Upper lobe of left lung (tissue), 6 donors: ENCODE measurements at regions not wholly inside any gene's neighbourhood (a gene's known extent, or its start where the extent isn't known, plus 50 kb on each side); places are given as distances from the start of the nearest gene placed in this dataset.

Source experiments
- ATAC-seq, 2 donors: fragments of 200-7000 bp; cut with Tn5 transposase; one replicate each; pipeline ENCODE4 v1.9.1; 2022; ENCODE audit warnings: mild to moderate bottlenecking in 2 of 2, moderate library complexity in 2 of 2; ENCODE audit not compliant: low FRiP score in 2 of 2
- DNase-seq, 2 donors: peaks; one replicate each; pipeline ENCODE4 v3.0.0-alpha.2; 2019 to 2020
- H3K27ac ChIP-seq, 4 donors: fragments of 200-600 bp; sonication (generic); one replicate each; pipeline ENCODE4 v1.5.1; 2016 to 2019
- H3K27me3 ChIP-seq, 4 donors: fragments of 200-600 bp; sonication (generic); one replicate each; pipeline ENCODE4 v1.5.1; 2017 to 2019
- H3K36me3 ChIP-seq, 4 donors: fragments of 200-600 bp; sonication (generic); one replicate each; pipeline ENCODE4 v1.5.1; 2016 to 2019
- H3K4me1 ChIP-seq, 4 donors: fragments of 200-600 bp; sonication (generic); one replicate each; pipeline ENCODE4 v1.5.1; 2018 to 2019
- H3K4me3 ChIP-seq, 4 donors: fragments of 200-600 bp; sonication (generic); one replicate each; pipeline ENCODE4 v1.5.1; 2017 to 2019; ENCODE audit warnings: mild to moderate bottlenecking in 2 of 4, moderate library complexity in 1 of 4
- H3K9me3 ChIP-seq, 4 donors: fragments of 200-600 bp; sonication (generic); one replicate each; pipeline ENCODE4 v1.5.1; 2018 to 2019
- CTCF ChIP-seq, 6 experiments: fragments of 450-650 bp in 4 of 6; fragments of 200-600 bp in 2 of 6; sonication (generic) in 2 of 6; IDR thresholded peaks; one replicate each; pipeline ENCODE4 v1.5.1; 2016 to 2019; ENCODE audit warnings: antibody characterized with exemption in 6 of 6
- EP300 ChIP-seq, 4 donors: sonication (generic); formaldehyde crosslinking; IDR thresholded peaks; one replicate each; pipeline ENCODE4 v1.5.1; 2017; ENCODE audit warnings: antibody characterized with exemption in 4 of 4, control low read depth in 2 of 4
- POLR2A ChIP-seq, 4 donors: fragments of 450-650 bp; IDR thresholded peaks; one replicate each; pipeline ENCODE4 v1.5.1; 2016 to 2017; ENCODE audit warnings: antibody characterized with exemption in 4 of 4, mild to moderate bottlenecking in 2 of 4
- POLR2AphosphoS5 ChIP-seq, 2 donors: sonication (generic); formaldehyde crosslinking; IDR thresholded peaks; one replicate each; pipeline ENCODE4 v1.5.1; 2017; ENCODE audit warnings: antibody characterized with exemption in 2 of 2
- whole genome bisulfite sequencing, 2 donors: methylation state at CpG; one replicate each; pipeline ENCODE4 v1.1.5; 2017 to 2018; 5-methylcytosine and 5-hydroxymethylcytosine counted together
- donor health status: DM: no; HTN: no; CAD: no; lungs with moderate emphysema.
- donor health status: DM: no; HTN: yes; CAD: no; lungs with severe emphysema.

GRCh38 chr13:78770601-78771000, 111.6 kb upstream of the OBI1 start:
- TF ChIP-seq POLR2AphosphoS5 (IDR thresholded peaks at IDR 0.05) (no peak), EP300 (IDR thresholded peaks at IDR 0.05) (no peak), POLR2A (IDR thresholded peaks at IDR 0.05) (no peak), CTCF (IDR thresholded peaks at IDR 0.05) (no peak)
- 95 to 100% methylated on average over 1 of the region's 1 CpG for WGBS, 2 donors
- Histone ChIP-seq H3K4me3 (no peak overlapping the region), H3K9me3 (no peaks in the 10 kb centered on the region), H3K4me1 (no peaks in the 10 kb centered on the region), H3K27ac (no peak overlapping the region), H3K27me3 (no peaks in the 10 kb centered on the region), H3K36me3 (no peaks in the 10 kb centered on the region)
- DNase-seq: no peak
- no peak for ATAC-seq

GRCh38 chr13:78768950-78769349, 110.0 kb upstream of the OBI1 start:
- Histone ChIP-seq H3K27me3 (no peaks in the 10 kb centered on the region), H3K4me3 (no peak overlapping the region), H3K27ac (no peak overlapping the region), H3K36me3 (no peaks in the 10 kb centered on the region), H3K4me1 (no peaks in the 10 kb centered on the region), H3K9me3 (no peaks in the 10 kb centered on the region)
- ATAC-seq: no peak
- 82 to 93% methylated on average over 1 of the region's 1 CpG for WGBS, 2 donors
- no peak for TF ChIP-seq POLR2AphosphoS5 (IDR thresholded peaks at IDR 0.05)
- TF ChIP-seq EP300 (IDR thresholded peaks at IDR 0.05): no peak
- no peak for TF ChIP-seq CTCF (IDR thresholded peaks at IDR 0.05)
- no peak for TF ChIP-seq POLR2A (IDR thresholded peaks at IDR 0.05)
- DNase-seq: no peak

- no peak for DNase-seq
- Histone ChIP-seq H3K9me3 (no peaks in the 10 kb centered on the region), H3K27me3 (no peaks in the 10 kb centered on the region), H3K27ac (no peak overlapping the region), H3K4me3 (no peak overlapping the region), H3K36me3 (no peaks in the 10 kb centered on the region), H3K4me1 (no peaks in the 10 kb centered on the region)
- no peak for ATAC-seq
- WGBS, 2 donors: 80 to 83% methylated on average over 9 of the region's 9 CpGs
- no peak for TF ChIP-seq POLR2A (IDR thresholded peaks at IDR 0.05)
- TF ChIP-seq EP300 (IDR thresholded peaks at IDR 0.05): no peak
- TF ChIP-seq POLR2AphosphoS5 (IDR thresholded peaks at IDR 0.05): no peak
- TF ChIP-seq CTCF (IDR thresholded peaks at IDR 0.05): no peak
These were observed 105.7 kb upstream of the OBI1 start for GRCh38 chr13:78764665-78765064.

GRCh38 chr13:78762825-78763224, 103.9 kb upstream of the OBI1 start:
- WGBS, 2 donors: 62 to 75% methylated on average over 2 of the region's 2 CpGs
- Histone ChIP-seq H3K4me3 (no peak overlapping the region), H3K36me3 (no peaks in the 10 kb centered on the region), H3K4me1 (no peaks in the 10 kb centered on the region), H3K9me3 (no peaks in the 10 kb centered on the region), H3K27me3 (no peaks in the 10 kb centered on the region), H3K27ac (no peak overlapping the region)
- no peak for TF ChIP-seq POLR2A (IDR thresholded peaks at IDR 0.05)
- TF ChIP-seq POLR2AphosphoS5 (IDR thresholded peaks at IDR 0.05): no peak
- TF ChIP-seq EP300 (IDR thresholded peaks at IDR 0.05): no peak
- no peak for TF ChIP-seq CTCF (IDR thresholded peaks at IDR 0.05)
- DNase-seq (no peak), ATAC-seq (no peak)

GRCh38 chr13:78759704-78760103, 100.7 kb upstream of the OBI1 start:
- TF ChIP-seq POLR2A (IDR thresholded peaks at IDR 0.05): no peak
- no peak for TF ChIP-seq EP300 (IDR thresholded peaks at IDR 0.05)
- no peak for TF ChIP-seq CTCF (IDR thresholded peaks at IDR 0.05)
- no peak for TF ChIP-seq POLR2AphosphoS5 (IDR thresholded peaks at IDR 0.05)
- H3K4me3 ChIP-seq: no peak overlapping the region
- H3K36me3 ChIP-seq: no peaks in the 10 kb centered on the region
- H3K4me1 ChIP-seq: no peaks in the 10 kb centered on the region
- no peaks in the 10 kb centered on the region for H3K27me3 ChIP-seq
- DNase-seq (no peak), ATAC-seq (no peak)
- H3K9me3 ChIP-seq: no peaks in the 10 kb centered on the region
- no peak overlapping the region for H3K27ac ChIP-seq
- WGBS, 2 donors: 65 to 72% methylated on average over 5 of the region's 5 CpGs
